ENCODE measurements at regions not wholly inside any gene's neighbourhood (a gene's known extent, or its start where the extent isn't known, plus 50 kb on each side); places are given as distances from the start of the nearest gene placed in this dataset.

- DNase-seq (ENCODE audit: extremely low spot score, unreplicated experiment), result no peak
- Mint-ChIP-seq H3K4me1 (ENCODE audit: unreplicated experiment) (peaks cover 10% of the 10 kb centered on the region), H3K27me3 (peaks cover 9% of the 10 kb centered on the region)
Observed at GRCh38 chr6:95230071-95230740, 347.1 kb upstream of the MANEA start.

GRCh38 chr6:95231416-95231815, 345.9 kb upstream of the MANEA start:
- peaks cover 10% of the 10 kb centered on the region for H3K4me1 Mint-ChIP-seq (ENCODE audit: unreplicated experiment)
- no peaks in the 10 kb centered on the region for H3K36me3 Mint-ChIP-seq
- TF ChIP-seq CTCF (conservative IDR thresholded peaks at IDR 0.05), result no peak
- no peak overlapping the region for H3K4me3 Mint-ChIP-seq
- DNase-seq (ENCODE audit: extremely low spot score, unreplicated experiment), result no peak
- no peak overlapping the region for H3K27ac Mint-ChIP-seq
- peaks cover 9% of the 10 kb centered on the region for H3K27me3 Mint-ChIP-seq
- H3K9me3 Mint-ChIP-seq, result no peaks in the 10 kb centered on the region

More at GRCh38 chr6:95230071-95230740, 347.1 kb upstream of the MANEA start:
- Mint-ChIP-seq H3K9me3 (no peaks in the 10 kb centered on the region), H3K27ac (no peak overlapping the region), H3K4me3 (no peak overlapping the region), H3K36me3 (no peaks in the 10 kb centered on the region)
- no peak for TF ChIP-seq CTCF (conservative IDR thresholded peaks at IDR 0.05)

- H3K4me3 Mint-ChIP-seq, result no peak overlapping the region
- peaks cover 7% of the 10 kb centered on the region for H3K4me1 Mint-ChIP-seq (ENCODE audit: unreplicated experiment)
- H3K36me3 Mint-ChIP-seq, result no peaks in the 10 kb centered on the region
- no peak for DNase-seq (ENCODE audit: extremely low spot score, unreplicated experiment)
- no peak overlapping the region for H3K27ac Mint-ChIP-seq
- no peaks in the 10 kb centered on the region for H3K9me3 Mint-ChIP-seq
- H3K27me3 Mint-ChIP-seq, result peaks cover 8% of the 10 kb centered on the region
- TF ChIP-seq CTCF (conservative IDR thresholded peaks at IDR 0.05), result no peak
Observed at GRCh38 chr6:95232446-95232845, 344.9 kb upstream of the MANEA start.

DNA sequence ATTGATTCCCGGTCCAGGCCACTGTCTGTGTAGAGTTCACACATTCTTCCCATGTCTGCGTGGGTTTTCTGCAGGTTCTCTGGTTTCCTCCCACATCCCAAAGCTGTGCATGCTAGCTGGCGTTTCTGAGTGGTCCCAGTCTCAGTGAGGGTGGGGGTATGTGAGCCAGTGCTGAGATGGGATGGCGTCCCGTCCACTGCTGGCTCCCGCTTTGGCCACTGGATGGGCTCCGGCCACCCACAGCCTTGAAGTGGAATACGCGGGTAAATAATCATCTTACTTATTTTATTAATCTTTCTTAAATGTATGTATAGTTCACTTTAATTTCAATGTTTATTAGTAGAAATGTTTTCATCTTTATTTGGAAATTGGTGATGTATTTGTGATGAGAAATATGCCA, 343.5 kb upstream of the MANEA start:
- DNase-seq (ENCODE audit: extremely low spot score, unreplicated experiment), result no peak
- no peak overlapping the region for H3K27ac Mint-ChIP-seq
- TF ChIP-seq CTCF (conservative IDR thresholded peaks at IDR 0.05), result no peak
- H3K9me3 Mint-ChIP-seq, result no peaks in the 10 kb centered on the region
- no peaks in the 10 kb centered on the region for H3K36me3 Mint-ChIP-seq
- H3K27me3 Mint-ChIP-seq, result peaks cover 9% of the 10 kb centered on the region
- peaks cover 3% of the 10 kb centered on the region for H3K4me1 Mint-ChIP-seq (ENCODE audit: unreplicated experiment)
- H3K4me3 Mint-ChIP-seq, result no peak overlapping the region

GRCh38 chr6:95240514-95240913, 336.8 kb upstream of the MANEA start:
- peaks cover 9% of the 10 kb centered on the region for H3K4me1 Mint-ChIP-seq (ENCODE audit: unreplicated experiment)
- H3K27ac Mint-ChIP-seq, result no peak overlapping the region
- peaks cover 6% of the 10 kb centered on the region for H3K27me3 Mint-ChIP-seq
- H3K4me3 Mint-ChIP-seq, result no peak overlapping the region
- no peak for TF ChIP-seq CTCF (conservative IDR thresholded peaks at IDR 0.05)
- no peaks in the 10 kb centered on the region for H3K9me3 Mint-ChIP-seq
- DNase-seq (ENCODE audit: extremely low spot score, unreplicated experiment), result no peak
- H3K36me3 Mint-ChIP-seq, result no peaks in the 10 kb centered on the region

Data from type B pancreatic cell (in vitro differentiated cells).